ENCODE measurements at regions not wholly inside any gene's neighbourhood (a gene's known extent, or its start where the extent isn't known, plus 50 kb on each side); places are given as distances from the start of the nearest gene placed in this dataset.

- TF ChIP-seq, protein P1, sequence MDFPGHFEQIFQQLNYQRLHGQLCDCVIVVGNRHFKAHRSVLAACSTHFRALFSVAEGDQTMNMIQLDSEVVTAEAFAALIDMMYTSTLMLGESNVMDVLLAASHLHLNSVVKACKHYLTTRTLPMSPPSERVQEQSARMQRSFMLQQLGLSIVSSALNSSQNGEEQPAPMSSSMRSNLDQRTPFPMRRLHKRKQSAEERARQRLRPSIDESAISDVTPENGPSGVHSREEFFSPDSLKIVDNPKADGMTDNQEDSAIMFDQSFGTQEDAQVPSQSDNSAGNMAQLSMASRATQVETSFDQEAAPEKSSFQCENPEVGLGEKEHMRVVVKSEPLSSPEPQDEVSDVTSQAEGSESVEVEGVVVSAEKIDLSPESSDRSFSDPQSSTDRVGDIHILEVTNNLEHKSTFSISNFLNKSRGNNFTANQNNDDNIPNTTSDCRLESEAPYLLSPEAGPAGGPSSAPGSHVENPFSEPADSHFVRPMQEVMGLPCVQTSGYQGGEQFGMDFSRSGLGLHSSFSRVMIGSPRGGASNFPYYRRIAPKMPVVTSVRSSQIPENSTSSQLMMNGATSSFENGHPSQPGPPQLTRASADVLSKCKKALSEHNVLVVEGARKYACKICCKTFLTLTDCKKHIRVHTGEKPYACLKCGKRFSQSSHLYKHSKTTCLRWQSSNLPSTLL (IDR thresholded peaks at IDR 0.05) = no peak
- TF ChIP-seq RBM14 (IDR thresholded peaks at IDR 0.05; ENCODE audit: borderline replicate concordance, insufficient read depth, low read depth, low read length) = no peak
- TF ChIP-seq, protein P2, sequence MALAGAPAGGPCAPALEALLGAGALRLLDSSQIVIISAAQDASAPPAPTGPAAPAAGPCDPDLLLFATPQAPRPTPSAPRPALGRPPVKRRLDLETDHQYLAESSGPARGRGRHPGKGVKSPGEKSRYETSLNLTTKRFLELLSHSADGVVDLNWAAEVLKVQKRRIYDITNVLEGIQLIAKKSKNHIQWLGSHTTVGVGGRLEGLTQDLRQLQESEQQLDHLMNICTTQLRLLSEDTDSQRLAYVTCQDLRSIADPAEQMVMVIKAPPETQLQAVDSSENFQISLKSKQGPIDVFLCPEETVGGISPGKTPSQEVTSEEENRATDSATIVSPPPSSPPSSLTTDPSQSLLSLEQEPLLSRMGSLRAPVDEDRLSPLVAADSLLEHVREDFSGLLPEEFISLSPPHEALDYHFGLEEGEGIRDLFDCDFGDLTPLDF (CRISPR knock-in tag; IDR thresholded peaks at IDR 0.05) = no peak
- no peak for TF ChIP-seq RBFOX2 (IDR thresholded peaks at IDR 0.05; ENCODE audit: low read depth, low read length)
- TF ChIP-seq, protein P3, sequence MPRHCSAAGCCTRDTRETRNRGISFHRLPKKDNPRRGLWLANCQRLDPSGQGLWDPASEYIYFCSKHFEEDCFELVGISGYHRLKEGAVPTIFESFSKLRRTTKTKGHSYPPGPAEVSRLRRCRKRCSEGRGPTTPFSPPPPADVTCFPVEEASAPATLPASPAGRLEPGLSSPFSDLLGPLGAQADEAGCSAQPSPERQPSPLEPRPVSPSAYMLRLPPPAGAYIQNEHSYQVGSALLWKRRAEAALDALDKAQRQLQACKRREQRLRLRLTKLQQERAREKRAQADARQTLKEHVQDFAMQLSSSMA (CRISPR knock-in tag; IDR thresholded peaks at IDR 0.05) = no peak
- TF ChIP-seq SP1 (CRISPR knock-in tag; IDR thresholded peaks at IDR 0.05) = no peak
- no peak for TF ChIP-seq ZNF707 (CRISPR knock-in tag; conservative IDR thresholded peaks at IDR 0.05)
These were observed 82.5 kb upstream of the XIRP2 start (continued) for GRCh38 chr2:166805753-166806152.

Data from K562 (cell line).